K562 (cell line): ENCODE measurements at regions not wholly inside any gene's neighbourhood (a gene's known extent, or its start where the extent isn't known, plus 50 kb on each side); places are given as distances from the start of the nearest gene placed in this dataset.

Source experiments
- ATAC-seq: fragments of 200-7000 bp; cut with Tn5 transposase; 3 replicates; pipeline ENCODE4 v1.9.1; 2020; ENCODE audit warnings: moderate library complexity
- BruUV-seq: library from RNA; stranded (reverse); fragments of 400-500 nt; replicated peaks from 2 replicates; lab custom pipeline; 2021; lab: Mats Ljungman, UMichigan
- CTCF ChIA-PET: fragments of 300-600 bp; formaldehyde crosslinking; extraction: SDS; loops from one replicate; lab custom pipeline; 2021; ENCODE audit warnings: low intra/inter-chr PET ratio; lab: Yijun Ruan, JAX
- POLR2A ChIA-PET: fragments of 300-600, 350-650 bp; sonication (Branson Sonifier 250); formaldehyde crosslinking; extraction: SDS; loops from one replicate; lab custom pipeline; 2021; ENCODE audit warnings: antibody characterized with exemption, inconsistent platforms; lab: Yijun Ruan, JAX
- DNase-seq, 4 experiments: peaks; one replicate each; pipeline versions ENCODE4 v3.0.0 to v3.0.0-alpha.2; 2011 to 2018; ENCODE audit warnings: low spot score in 3 of 4, mixed read lengths in 3 of 4; ENCODE audit errors: extremely low read depth in 1 of 4
- FAIRE-seq: peaks from 2 replicates; lab custom pipeline; 2011; peaks lifted over from hg19 to GRCh38; lab: Jason Lieb, UNC
- H2AFZ ChIP-seq: 2 replicates; pipeline ENCODE4 v1.6.0; 2011; ENCODE audit warnings: low read depth, low read length, control low read depth, inconsistent platforms
- H3K27ac ChIP-seq: fragments of 200-600 bp; 3 replicates; pipeline ENCODE4 v1.8.0; 2011; ENCODE audit warnings: low read depth, mild to moderate bottlenecking, control low read depth, inconsistent platforms, low read length, moderate library complexity, mixed read lengths; ENCODE audit errors: extremely low read depth
- H3K27me3 ChIP-seq, 2 experiments: fragments of 300-600 bp in 1 of 2; 2 replicates in 1 of 2; 3 replicates in 1 of 2; pipeline versions ENCODE4 v1.6.0 to v1.8.0; 2011; ENCODE audit warnings: inconsistent platforms in 2 of 2, low read length in 2 of 2, mild to moderate bottlenecking in 1 of 2, mixed read lengths in 1 of 2, moderate library complexity in 1 of 2; ENCODE audit not compliant: control insufficient read depth in 2 of 2, insufficient read depth in 2 of 2
- H3K36me3 ChIP-seq: fragments of 300-600 bp; 3 replicates; pipeline ENCODE4 v1.8.0; 2011; ENCODE audit warnings: mild to moderate bottlenecking, low read length, inconsistent platforms; ENCODE audit not compliant: control insufficient read depth, insufficient read depth
- H3K4me1 ChIP-seq, 2 experiments: fragments of 200-600 bp in 1 of 2; replicated peaks in 1 of 2; 2 replicates in 1 of 2; 3 replicates in 1 of 2; pipeline versions ENCODE4 v1.5.1 to v1.8.0; 2011; ENCODE audit warnings: inconsistent platforms in 2 of 2, low read length in 2 of 2, mild to moderate bottlenecking in 1 of 2, mixed read lengths in 1 of 2, moderate library complexity in 1 of 2; ENCODE audit not compliant: control insufficient read depth in 2 of 2, insufficient read depth in 2 of 2
- H3K4me2 ChIP-seq: 2 replicates; pipeline ENCODE4 v1.6.1; 2011; ENCODE audit warnings: low read length, control low read depth, inconsistent platforms, mixed read lengths; ENCODE audit not compliant: insufficient read depth
- H3K4me3 ChIP-seq: fragments of 200-600 bp; sonication (generic), shearing (Covaris generic); 2 replicates; pipeline ENCODE4 v1.5.1; 2016; ENCODE audit warnings: control low read depth, inconsistent platforms
- H3K79me2 ChIP-seq: fragments of 200-600 bp; 3 replicates; pipeline ENCODE4 v1.8.0; 2011; ENCODE audit warnings: low read length, inconsistent platforms; ENCODE audit not compliant: control insufficient read depth, insufficient read depth
- H3K9ac ChIP-seq, 2 experiments: 2 replicates each; pipeline versions ENCODE4 v1.6.0 to v1.6.1; 2011; ENCODE audit warnings: low read depth in 2 of 2, low read length in 2 of 2, control low read depth in 1 of 2, inconsistent platforms in 1 of 2, mild to moderate bottlenecking in 1 of 2, mixed read lengths in 1 of 2; ENCODE audit not compliant: insufficient read depth in 1 of 2
- H3K9me1 ChIP-seq: one replicate; pipeline ENCODE4 v1.6.0; 2011; ENCODE audit warnings: inconsistent platforms, mild to moderate bottlenecking, low read length, moderate library complexity; ENCODE audit not compliant: control insufficient read depth, insufficient read depth
- H3K9me3 ChIP-seq: replicated peaks from 2 replicates; pipeline ENCODE4 v1.5.1; 2011; ENCODE audit warnings: low read depth, low read length, inconsistent platforms; ENCODE audit not compliant: control insufficient read depth, insufficient read depth
- H4K20me1 ChIP-seq: replicated peaks from 2 replicates; pipeline ENCODE4 v1.6.1; 2011; ENCODE audit warnings: low read length, inconsistent platforms, mixed read lengths; ENCODE audit not compliant: control insufficient read depth, insufficient read depth
- ATF7 ChIP-seq: fragments of 450-650 bp; IDR thresholded peaks from 2 replicates; pipeline ENCODE4 v1.7.1; 2014; ENCODE audit warnings: mild to moderate bottlenecking, moderate library complexity
- BHLHE40 ChIP-seq: IDR thresholded peaks from 2 replicates; pipeline ENCODE4 v1.6.1; 2011; ENCODE audit warnings: low read length, improper control_type of control experiment
- CSDE1 ChIP-seq, 2 experiments: fragments of 450-650 bp; IDR thresholded peaks; 2 replicates each; pipeline ENCODE4 v1.6.1; 2016; ENCODE audit warnings: mild to moderate bottlenecking in 1 of 2
- NFE2 ChIP-seq: IDR thresholded peaks from 2 replicates; pipeline ENCODE4 v1.6.1; 2014; ENCODE audit warnings: antibody characterized with exemption, low read depth
- ZBTB49 ChIP-seq: sonication (generic); formaldehyde crosslinking; IDR thresholded peaks from 2 replicates; pipeline ENCODE4 v1.8.0; 2022; ENCODE audit warnings: missing genetic modification reagents, mild to moderate bottlenecking, borderline replicate concordance
- ZFP1 ChIP-seq: fragments of 450-650 bp; formaldehyde crosslinking; IDR thresholded peaks from 2 replicates; pipeline ENCODE4 v1.4.0; 2020; ENCODE audit warnings: mild to moderate bottlenecking, mixed read lengths
- ZNF644 ChIP-seq: fragments of 200-800 bp; sonication (Bioruptor generic); IDR thresholded peaks from 2 replicates; pipeline ENCODE4 v1.6.1; 2016; ENCODE audit warnings: low read depth, missing genetic modification characterization, missing compliant biosample characterization
- ZNF766 ChIP-seq: fragments of 200-800 bp; sonication (Bioruptor generic); conservative IDR thresholded peaks from 2 replicates; pipeline ENCODE4 v1.6.1; 2016; ENCODE audit warnings: missing genetic modification characterization, missing compliant biosample characterization
- in situ Hi-C: fragments of 300-500 bp; cut with MboI; formaldehyde crosslinking; loops from 4 replicates; pipeline ENCODE4 v1.15.0; 2018; ENCODE audit warnings: inconsistent platforms, mixed read lengths
- intact Hi-C: fragments of 100-400 bp; cut with micrococcal nuclease; formaldehyde crosslinking; loops from 2 replicates; pipeline ENCODE4 v1.14.2; 2022
- TF ChIP-seq, protein P1 (sequence below): fragments of 450-650 bp; formaldehyde crosslinking; IDR thresholded peaks from 2 replicates; pipeline ENCODE4 v1.4.0; 2022; ENCODE audit warnings: mild to moderate bottlenecking, moderate library complexity
- TF ChIP-seq, protein P2 (sequence below): fragments of 450-650 bp; IDR thresholded peaks from 2 replicates; pipeline ENCODE4 v1.6.1; 2016; ENCODE audit warnings: mild to moderate bottlenecking, moderate library complexity

DNA sequence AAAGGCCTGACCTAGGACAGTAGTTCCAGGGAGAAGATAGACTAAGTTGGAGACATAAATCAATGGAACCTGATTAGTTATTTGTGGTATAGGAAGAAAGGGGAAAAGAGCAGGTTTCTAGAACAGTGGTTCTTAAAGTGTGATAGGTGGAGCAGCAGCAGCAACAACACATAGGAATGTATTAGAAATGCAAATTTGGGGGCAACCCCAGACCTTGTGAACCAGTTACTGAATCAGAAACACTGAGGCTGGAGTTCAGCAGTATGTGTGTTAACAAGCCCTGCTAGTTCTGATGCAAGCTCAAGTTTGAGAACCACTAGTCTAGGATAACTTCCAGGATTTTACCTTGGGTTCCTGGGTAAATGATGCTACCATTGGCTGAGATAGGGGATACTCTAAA lies 308.7 kb downstream of the EMP1 start:
- intact Hi-C loops: no loop called here
- ATAC-seq: no peak
- Histone ChIP-seq H3K27me3 (no peaks in the 10 kb centered on the region), H2AFZ (no peak overlapping the region), H4K20me1 (no peaks in the 10 kb centered on the region), H3K4me3 (no peak overlapping the region), H3K4me2 (no peak overlapping the region), H3K9ac (no peak overlapping the region), H3K36me3 (no peaks in the 10 kb centered on the region), H3K27ac (no peak overlapping the region), H3K9me3 (no peaks in the 10 kb centered on the region), H3K79me2 (no peaks in the 10 kb centered on the region), H3K9me1 (no peaks in the 10 kb centered on the region), H3K4me1 (no peaks in the 10 kb centered on the region; a peak in 1 of 5 replicates)
- no peak for FAIRE-seq
- DNase-seq: no peak
- POLR2A ChIA-PET: interaction anchor here (0.5 kb wide), 1 partner anchor 155 kb away, joined by 3 read pairs; no protein-coding TSS in a partner anchor
- no TSS peak for BruUV-seq
- CTCF ChIA-PET: no interaction called here
- in situ Hi-C loops: no loop called here
- TF ChIP-seq ZNF644 (tag) (no peak), ATF7 (no peak), BHLHE40 (no peak), CSDE1 (IDR thresholded peaks at IDR 0.05) (no peak), NFE2 (no peak), ZFP1 (CRISPR knock-in tag) (no peak), ZNF766 (CRISPR knock-in tag) (no peak), ZBTB49 (CRISPR knock-in tag) (no peak)
- TF ChIP-seq, protein P1, sequence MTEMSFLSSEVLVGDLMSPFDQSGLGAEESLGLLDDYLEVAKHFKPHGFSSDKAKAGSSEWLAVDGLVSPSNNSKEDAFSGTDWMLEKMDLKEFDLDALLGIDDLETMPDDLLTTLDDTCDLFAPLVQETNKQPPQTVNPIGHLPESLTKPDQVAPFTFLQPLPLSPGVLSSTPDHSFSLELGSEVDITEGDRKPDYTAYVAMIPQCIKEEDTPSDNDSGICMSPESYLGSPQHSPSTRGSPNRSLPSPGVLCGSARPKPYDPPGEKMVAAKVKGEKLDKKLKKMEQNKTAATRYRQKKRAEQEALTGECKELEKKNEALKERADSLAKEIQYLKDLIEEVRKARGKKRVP: no peak
- TF ChIP-seq, protein P2, sequence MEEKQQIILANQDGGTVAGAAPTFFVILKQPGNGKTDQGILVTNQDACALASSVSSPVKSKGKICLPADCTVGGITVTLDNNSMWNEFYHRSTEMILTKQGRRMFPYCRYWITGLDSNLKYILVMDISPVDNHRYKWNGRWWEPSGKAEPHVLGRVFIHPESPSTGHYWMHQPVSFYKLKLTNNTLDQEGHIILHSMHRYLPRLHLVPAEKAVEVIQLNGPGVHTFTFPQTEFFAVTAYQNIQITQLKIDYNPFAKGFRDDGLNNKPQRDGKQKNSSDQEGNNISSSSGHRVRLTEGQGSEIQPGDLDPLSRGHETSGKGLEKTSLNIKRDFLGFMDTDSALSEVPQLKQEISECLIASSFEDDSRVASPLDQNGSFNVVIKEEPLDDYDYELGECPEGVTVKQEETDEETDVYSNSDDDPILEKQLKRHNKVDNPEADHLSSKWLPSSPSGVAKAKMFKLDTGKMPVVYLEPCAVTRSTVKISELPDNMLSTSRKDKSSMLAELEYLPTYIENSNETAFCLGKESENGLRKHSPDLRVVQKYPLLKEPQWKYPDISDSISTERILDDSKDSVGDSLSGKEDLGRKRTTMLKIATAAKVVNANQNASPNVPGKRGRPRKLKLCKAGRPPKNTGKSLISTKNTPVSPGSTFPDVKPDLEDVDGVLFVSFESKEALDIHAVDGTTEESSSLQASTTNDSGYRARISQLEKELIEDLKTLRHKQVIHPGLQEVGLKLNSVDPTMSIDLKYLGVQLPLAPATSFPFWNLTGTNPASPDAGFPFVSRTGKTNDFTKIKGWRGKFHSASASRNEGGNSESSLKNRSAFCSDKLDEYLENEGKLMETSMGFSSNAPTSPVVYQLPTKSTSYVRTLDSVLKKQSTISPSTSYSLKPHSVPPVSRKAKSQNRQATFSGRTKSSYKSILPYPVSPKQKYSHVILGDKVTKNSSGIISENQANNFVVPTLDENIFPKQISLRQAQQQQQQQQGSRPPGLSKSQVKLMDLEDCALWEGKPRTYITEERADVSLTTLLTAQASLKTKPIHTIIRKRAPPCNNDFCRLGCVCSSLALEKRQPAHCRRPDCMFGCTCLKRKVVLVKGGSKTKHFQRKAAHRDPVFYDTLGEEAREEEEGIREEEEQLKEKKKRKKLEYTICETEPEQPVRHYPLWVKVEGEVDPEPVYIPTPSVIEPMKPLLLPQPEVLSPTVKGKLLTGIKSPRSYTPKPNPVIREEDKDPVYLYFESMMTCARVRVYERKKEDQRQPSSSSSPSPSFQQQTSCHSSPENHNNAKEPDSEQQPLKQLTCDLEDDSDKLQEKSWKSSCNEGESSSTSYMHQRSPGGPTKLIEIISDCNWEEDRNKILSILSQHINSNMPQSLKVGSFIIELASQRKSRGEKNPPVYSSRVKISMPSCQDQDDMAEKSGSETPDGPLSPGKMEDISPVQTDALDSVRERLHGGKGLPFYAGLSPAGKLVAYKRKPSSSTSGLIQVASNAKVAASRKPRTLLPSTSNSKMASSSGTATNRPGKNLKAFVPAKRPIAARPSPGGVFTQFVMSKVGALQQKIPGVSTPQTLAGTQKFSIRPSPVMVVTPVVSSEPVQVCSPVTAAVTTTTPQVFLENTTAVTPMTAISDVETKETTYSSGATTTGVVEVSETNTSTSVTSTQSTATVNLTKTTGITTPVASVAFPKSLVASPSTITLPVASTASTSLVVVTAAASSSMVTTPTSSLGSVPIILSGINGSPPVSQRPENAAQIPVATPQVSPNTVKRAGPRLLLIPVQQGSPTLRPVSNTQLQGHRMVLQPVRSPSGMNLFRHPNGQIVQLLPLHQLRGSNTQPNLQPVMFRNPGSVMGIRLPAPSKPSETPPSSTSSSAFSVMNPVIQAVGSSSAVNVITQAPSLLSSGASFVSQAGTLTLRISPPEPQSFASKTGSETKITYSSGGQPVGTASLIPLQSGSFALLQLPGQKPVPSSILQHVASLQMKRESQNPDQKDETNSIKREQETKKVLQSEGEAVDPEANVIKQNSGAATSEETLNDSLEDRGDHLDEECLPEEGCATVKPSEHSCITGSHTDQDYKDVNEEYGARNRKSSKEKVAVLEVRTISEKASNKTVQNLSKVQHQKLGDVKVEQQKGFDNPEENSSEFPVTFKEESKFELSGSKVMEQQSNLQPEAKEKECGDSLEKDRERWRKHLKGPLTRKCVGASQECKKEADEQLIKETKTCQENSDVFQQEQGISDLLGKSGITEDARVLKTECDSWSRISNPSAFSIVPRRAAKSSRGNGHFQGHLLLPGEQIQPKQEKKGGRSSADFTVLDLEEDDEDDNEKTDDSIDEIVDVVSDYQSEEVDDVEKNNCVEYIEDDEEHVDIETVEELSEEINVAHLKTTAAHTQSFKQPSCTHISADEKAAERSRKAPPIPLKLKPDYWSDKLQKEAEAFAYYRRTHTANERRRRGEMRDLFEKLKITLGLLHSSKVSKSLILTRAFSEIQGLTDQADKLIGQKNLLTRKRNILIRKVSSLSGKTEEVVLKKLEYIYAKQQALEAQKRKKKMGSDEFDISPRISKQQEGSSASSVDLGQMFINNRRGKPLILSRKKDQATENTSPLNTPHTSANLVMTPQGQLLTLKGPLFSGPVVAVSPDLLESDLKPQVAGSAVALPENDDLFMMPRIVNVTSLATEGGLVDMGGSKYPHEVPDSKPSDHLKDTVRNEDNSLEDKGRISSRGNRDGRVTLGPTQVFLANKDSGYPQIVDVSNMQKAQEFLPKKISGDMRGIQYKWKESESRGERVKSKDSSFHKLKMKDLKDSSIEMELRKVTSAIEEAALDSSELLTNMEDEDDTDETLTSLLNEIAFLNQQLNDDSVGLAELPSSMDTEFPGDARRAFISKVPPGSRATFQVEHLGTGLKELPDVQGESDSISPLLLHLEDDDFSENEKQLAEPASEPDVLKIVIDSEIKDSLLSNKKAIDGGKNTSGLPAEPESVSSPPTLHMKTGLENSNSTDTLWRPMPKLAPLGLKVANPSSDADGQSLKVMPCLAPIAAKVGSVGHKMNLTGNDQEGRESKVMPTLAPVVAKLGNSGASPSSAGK: no peak
